ENCODE measurements at regions not wholly inside any gene's neighbourhood (a gene's known extent, or its start where the extent isn't known, plus 50 kb on each side); places are given as distances from the start of the nearest gene placed in this dataset.

GRCh38 chr15:70178335-70179084 lies 80.8 kb upstream of the TLE3 start:
- no peak for TF ChIP-seq CTCF (conservative IDR thresholded peaks at IDR 0.05 in 1 of 2, IDR thresholded peaks at IDR 0.05 in 1 of 2; ENCODE audit: low read depth in 1 of 2, low read length in 2 of 2)
- TF ChIP-seq EZH2 (IDR thresholded peaks at IDR 0.05; ENCODE audit: low read length, missing control alignments), result no peak
